ENCODE measurements at regions not wholly inside any gene's neighbourhood (a gene's known extent, or its start where the extent isn't known, plus 50 kb on each side); places are given as distances from the start of the nearest gene placed in this dataset.

GRCh38 chr20:4069751-4070150 lies 54.4 kb upstream of the RNF24 start:
- no peak for DNase-seq

GRCh38 chr20:4068708-4069107 lies 53.4 kb upstream of the RNF24 start:
- no peak for DNase-seq

GRCh38 chr20:4067600-4068261 lies 52.4 kb upstream of the RNF24 start:
- no peak for DNase-seq

- DNase-seq, result no peak
Observed at GRCh38 chr20:4066551-4066950, 51.2 kb upstream of the RNF24 start.

- DNase-seq, result no peak
Observed at GRCh38 chr20:4065391-4065844, 50.1 kb upstream of the RNF24 start.

Data from activated naive CD4-positive, alpha-beta T cell treated with anti-CD3 and anti-CD28 coated beads, Interleukin-2, amount 50 U/mL, for 16 hours (primary cell).